Left ventricle myocardium superior (tissue), 1 donor: ENCODE measurements at regions not wholly inside any gene's neighbourhood (a gene's known extent, or its start where the extent isn't known, plus 50 kb on each side); places are given as distances from the start of the nearest gene placed in this dataset.

Source experiments
- ATAC-seq: fragments of 200-7000 bp; cut with Tn5 transposase; one replicate; pipeline ENCODE4 v1.9.1; 2020; ENCODE audit warnings: mild to moderate bottlenecking, moderate library complexity
- DNase-seq: peaks from one replicate; pipeline ENCODE4 v3.0.0-alpha.2; 2020
- intact Hi-C: fragments of 100-400 bp; cut with micrococcal nuclease; formaldehyde crosslinking; loops from one replicate; pipeline ENCODE4 v1.11.0; 2022
- donor health status: DM: no; HTN: yes; CAD: no; lungs with severe emphysema.

GRCh38 chr2:42855221-42855970 lies 63.0 kb upstream of the HAAO start:
- no peak for ATAC-seq
- DNase-seq, result no peak
- intact Hi-C loops, result loop anchor here (10.0 kb wide), 1 partner anchor 369 kb away; the partner anchor contains the start of gene ZFP36L2

GRCh38 chr2:42854207-42854818 lies 61.9 kb upstream of the HAAO start:
- intact Hi-C loops, result loop anchor here (10.0 kb wide), 1 partner anchor 370 kb away; the partner anchor contains the start of gene ZFP36L2
- ATAC-seq (peak; percentile 88), DNase-seq (peak; percentile 77)

GRCh38 chr2:42853549-42854206 lies 61.3 kb upstream of the HAAO start:
- intact Hi-C loops, result loop anchor here (10.0 kb wide), 1 partner anchor 371 kb away; the partner anchor contains the start of gene ZFP36L2
- DNase-seq (no peak), ATAC-seq (no peak)

- DNase-seq (no peak), ATAC-seq (no peak)
- intact Hi-C loops, result loop anchor here (10.0 kb wide), 1 partner anchor 372 kb away; the partner anchor contains the start of gene ZFP36L2
These were observed 60.4 kb upstream of the HAAO start for GRCh38 chr2:42852798-42853197.

DNA sequence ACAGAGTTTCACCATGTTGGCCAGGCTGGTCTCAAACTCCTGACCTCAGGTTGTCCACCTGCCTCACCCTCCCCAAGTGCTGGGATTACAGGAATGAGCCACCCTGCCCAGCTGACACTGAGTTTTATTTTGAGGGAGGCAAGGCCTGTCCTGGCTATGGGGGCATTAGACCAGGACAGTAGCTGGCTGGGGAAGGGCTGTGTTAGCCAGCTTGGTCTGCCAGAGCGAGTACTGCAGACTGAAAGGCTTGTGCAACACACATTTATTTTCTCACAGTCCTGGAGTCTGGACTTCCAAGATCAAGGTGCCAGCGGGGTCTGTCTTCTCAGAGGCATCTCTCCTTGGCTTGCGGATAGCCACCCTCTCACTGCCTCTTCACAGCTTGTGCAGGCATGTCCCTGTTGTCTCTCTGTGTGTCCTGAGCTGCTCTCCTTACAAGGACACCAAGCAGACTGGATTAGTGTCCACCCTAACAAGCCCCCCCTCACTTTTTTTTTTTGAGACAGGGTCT lies 59.4 kb upstream of the HAAO start:
- no peak for ATAC-seq
- intact Hi-C loops, result loop anchor here (10.0 kb wide), 1 partner anchor 373 kb away; the partner anchor contains the start of gene ZFP36L2

DNA sequence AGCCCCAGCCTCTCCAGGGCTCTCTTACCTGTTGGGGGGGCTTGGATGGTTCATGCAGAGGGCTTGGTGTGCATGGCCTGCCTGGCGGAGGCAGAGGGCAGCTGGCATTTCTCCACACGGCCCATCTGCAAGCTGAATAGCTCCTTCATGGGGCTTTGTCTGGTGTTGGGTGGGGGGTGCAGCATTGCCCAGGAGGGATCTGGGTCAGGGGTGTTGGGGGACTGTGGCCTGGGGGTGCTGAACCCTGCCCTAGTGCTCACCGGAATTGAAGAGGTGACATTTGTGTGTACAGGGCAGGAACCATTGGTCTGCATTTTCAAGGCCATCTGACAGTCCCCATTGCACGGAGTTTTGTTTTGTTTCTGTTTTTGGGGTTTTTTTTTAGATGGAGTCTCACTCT lies 58.8 kb upstream of the HAAO start:
- DNase-seq (no peak), ATAC-seq (no peak)
- intact Hi-C loops, result loop anchor here (10.0 kb wide), 1 partner anchor 374 kb away; the partner anchor contains the start of gene ZFP36L2

More for the DNA sequence above, 59.4 kb upstream of the HAAO start:
- DNase-seq, result no peak

DNA sequence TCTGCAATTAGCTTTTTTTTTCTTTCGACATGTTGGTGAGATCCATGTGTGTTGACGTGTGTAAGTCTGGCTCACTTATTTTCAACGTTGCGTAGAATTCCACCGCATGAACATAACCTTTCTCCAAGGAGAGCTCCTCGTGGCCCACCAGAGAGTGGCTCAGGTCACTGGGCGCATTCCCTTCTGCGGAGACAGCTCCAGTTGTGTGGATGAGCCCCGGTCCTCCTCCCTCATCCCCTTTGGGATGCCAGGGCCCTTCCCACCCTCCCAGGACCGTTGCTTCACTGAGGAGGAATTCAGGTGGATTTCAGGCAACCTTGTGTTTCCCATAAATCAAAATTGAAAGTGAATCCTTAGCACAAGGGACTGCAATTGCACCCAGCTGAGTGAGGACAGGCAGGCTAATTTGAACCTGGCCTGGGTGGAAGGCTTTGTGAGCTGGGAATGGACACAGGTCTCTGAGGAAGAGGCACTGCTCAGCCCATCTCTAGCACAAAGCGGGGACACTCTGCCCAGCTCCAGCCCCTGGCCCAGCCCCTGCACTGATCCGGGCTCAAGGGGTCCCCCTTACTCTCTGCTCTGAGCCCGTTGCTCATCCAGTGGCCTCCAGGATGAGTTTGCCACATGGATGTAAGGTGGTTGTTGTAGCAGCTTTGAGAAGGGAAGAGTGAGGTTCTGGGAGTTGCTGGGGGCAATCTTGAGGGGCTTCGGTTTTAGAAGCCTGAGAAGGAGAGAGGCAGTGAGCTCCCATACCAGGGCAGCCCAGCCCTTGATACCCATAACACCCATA lies 57.8 kb upstream of the HAAO start:
- intact Hi-C loops, result loop anchor here (10.0 kb wide), 1 partner anchor 375 kb away; the partner anchor contains the start of gene ZFP36L2
- ATAC-seq (no peak), DNase-seq (no peak)

DNA sequence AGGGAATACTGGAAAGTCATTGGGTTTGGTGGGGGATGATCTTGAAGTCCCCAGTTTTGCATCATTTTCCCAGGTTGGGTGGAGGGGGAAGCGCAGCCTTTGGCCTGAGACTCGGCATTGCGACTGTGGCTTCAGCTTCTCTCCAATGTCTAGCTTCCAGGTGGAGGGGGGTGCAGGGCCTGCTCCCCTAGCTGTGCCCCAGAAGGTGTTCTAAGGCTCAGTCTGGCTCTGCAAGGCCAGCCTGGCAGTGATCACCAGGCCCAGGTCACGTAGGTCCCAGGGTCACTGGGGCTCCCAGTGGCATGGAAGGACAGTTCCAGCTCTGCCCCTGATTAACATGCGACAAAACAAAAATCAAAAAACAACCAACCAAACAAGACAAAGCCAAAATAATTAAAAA lies 56.9 kb upstream of the HAAO start:
- intact Hi-C loops, result no loop called here

DNA sequence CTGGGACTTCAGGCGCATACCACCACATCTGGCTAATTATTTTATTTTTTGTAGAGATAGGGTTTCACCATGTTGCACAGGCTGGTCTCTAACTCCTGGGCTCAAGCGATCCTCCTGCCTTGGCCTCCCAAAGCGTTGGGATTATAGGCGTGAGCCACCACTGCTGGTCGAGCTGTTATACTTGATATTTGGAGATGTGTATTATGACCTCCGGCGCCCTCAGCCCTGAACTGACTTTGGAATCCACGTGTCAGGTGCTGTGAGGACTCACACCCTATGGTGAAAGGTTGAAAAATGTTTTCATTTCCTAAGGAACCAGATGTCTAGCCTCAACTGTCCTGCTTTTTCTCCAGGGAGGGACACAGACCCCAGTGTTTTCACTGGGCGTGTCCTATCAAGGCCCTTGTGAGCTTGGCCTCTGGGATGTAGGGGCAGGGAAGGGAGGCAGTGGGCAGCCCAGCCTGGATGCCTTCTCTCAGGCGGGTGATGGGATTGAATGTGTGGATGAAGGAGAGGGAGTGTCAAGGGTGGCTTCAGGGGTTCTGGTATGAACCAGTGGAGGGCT lies 56.4 kb upstream of the HAAO start:
- ATAC-seq, result no peak
- no peak for DNase-seq
- intact Hi-C loops, result no loop called here

More for the DNA sequence above, 56.9 kb upstream of the HAAO start:
- no peak for DNase-seq
- ATAC-seq, result no peak

DNA sequence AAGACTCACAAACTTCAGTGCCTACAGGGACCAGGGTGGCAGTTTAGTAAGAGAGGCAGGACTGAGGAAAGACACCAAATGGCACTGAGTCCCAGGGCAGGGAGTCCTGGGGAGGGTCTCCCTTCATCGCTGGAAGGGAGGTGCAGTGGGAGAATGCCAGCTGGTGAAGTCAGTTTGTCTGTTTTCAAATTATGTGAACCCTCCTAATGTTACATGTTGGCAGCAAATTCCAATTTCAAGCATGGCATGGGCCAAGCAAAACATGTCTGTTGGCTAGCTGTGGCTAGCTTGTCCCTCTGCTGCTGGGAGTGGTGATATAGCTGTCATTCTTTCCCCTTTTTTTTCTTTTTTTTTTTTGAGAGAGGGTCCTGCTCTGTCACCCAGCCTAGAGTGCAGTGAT lies 55.9 kb upstream of the HAAO start:
- DNase-seq, result no peak
- intact Hi-C loops, result no loop called here
- peak; percentile 18 for ATAC-seq

DNA sequence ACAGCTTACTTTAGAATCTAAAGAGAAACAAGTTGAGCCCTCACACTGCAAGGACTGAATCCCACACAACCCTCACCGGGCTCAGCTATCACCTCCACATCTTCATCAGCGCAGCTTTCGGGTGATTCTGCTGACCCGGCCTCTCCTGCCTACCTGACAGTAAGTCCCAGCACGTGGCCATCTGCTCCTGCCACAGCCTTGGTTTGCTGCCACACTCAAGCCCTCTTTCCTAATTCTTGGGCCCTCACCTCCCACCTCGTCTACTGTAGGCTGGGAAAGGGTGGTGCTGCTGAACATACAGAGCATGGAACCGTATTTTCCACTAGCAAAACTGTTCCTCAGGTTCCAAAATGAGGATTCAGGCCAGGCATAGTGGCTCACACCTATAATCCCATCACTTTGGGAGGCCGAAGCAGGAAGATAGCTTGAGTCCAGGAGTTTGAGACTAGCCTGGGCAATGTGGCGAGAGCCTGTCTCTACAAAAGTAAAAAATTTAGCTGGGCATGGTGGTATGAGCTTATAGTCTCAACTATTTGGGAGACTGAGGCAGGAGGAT lies 55.3 kb upstream of the HAAO start:
- intact Hi-C loops, result no loop called here
- no peak for DNase-seq
- ATAC-seq, result no peak

DNA sequence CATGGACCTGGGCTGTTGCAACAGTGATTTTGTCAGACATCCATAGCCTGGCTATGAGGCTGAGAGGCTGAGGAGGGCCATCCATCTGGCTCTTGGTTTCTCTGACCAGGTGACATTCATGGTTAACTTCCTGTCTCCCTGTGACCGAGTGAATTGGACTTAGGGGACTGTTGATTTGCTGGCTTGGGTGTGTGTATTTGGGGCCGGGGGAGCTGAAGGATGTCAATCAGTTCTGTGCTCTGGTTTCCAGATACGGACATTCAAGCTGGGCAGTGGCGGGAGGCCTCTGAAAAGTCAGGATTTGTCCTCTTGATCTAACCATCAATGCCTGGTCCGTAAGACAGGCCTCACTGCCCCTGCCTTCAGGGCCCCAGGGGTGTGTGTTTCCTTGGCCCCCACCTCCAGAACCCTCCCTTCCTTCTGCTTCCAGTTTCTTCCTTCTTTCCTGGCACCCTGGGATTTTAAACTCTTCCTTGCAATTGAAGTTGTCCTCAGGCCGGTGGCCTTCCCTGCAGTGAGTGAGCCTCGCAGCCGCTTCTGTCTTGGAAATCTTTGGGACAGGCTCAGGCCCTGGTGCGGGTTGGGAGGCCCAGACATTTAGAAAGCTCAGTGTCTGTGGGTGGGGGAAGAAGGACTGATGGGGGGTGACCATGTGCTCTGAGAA lies 54.7 kb upstream of the HAAO start:
- intact Hi-C loops, result no loop called here
- DNase-seq, result no peak

GRCh38 chr2:42846026-42846425 lies 53.6 kb upstream of the HAAO start:
- ATAC-seq (no peak), DNase-seq (no peak)
- intact Hi-C loops, result no loop called here

More for the DNA sequence above, 54.7 kb upstream of the HAAO start:
- no peak for ATAC-seq

DNA sequence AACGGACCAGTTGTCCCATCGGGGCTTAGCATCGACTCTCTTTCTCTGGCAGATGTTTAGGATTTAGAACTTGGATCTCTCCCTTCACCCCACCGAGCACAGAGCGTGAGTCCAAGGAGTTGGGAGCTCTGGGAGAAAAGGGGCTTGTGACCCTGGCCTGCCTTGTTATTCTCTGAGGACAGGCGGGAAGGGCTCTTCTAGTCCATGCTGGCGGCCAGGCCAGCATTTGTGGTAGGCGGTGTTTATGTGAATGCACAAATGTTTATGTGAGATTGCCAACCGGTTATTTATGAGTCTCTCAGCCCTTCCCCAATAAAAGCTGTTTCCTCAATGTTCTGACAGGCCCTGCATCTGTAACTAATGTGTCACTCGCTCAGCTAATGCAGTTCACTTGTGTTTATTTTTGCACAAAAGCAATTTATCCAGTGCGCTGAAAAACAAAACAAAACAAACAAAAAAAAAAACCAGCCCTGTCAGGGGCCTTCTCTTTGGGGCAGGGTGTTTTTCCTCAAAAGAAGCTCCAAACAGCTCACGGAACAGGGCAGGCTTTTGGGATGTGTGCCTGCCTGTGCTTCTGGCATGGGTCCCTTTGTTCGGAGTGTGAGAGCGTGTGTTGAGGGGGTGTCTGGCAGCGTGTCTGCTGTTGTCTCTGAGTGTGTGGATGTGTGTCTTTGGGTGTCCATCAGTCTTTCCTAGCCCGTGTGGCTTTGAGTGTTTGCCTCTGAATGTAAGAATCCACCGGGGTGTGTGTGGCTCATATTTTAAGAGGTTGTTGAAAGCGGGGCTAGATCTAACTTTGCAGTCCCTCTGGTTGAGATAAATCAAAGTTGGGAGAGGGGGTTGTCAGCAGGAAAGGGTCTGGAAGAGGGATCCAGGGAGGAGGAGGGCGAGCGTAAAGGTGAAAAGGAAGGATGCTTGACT lies 52.8 kb upstream of the HAAO start:
- intact Hi-C loops, result no loop called here
- DNase-seq (no peak), ATAC-seq (peak; percentile 64)

DNA sequence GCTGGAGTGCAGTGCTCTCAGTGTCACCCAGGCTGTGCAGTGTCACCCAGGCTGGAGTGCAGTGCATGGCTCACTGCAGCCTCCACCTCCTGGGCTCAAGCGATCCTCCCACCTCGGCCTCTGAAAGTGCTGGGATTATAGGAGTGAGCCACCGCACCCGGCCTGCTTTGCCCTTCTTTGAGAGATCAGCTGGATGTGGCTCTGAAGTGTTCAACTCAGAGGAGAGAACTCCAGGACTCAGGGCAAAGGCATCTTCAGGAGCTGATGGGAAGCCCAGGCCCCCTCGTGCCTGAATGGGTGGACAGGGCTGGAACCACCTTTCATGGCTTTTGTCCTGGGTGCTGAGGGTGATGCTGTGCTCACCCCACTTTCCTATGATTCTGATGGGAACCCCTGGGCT lies 52.0 kb upstream of the HAAO start:
- DNase-seq (no peak), ATAC-seq (no peak)
- intact Hi-C loops, result no loop called here

DNA sequence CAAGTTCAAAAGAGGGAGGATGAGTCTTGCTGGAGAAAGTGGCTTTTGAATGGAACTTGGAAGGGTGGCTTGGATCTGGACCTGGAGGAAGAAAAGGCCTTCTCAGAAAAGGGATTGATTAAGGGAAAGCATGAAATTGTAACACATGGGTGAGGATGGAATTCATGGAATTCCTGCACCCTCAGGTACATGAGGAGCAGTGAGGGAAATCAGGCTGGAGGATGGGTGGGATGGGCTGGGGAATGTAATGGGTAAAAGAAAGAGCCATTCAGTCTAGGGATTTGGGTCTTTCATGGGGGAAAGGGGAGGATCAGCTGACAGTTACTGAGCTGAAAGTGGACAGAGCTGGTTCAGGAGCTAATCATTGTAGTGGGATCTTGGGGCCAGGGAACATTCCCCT lies 51.2 kb upstream of the HAAO start:
- no peak for ATAC-seq
- DNase-seq, result no peak
- intact Hi-C loops, result no loop called here

DNA sequence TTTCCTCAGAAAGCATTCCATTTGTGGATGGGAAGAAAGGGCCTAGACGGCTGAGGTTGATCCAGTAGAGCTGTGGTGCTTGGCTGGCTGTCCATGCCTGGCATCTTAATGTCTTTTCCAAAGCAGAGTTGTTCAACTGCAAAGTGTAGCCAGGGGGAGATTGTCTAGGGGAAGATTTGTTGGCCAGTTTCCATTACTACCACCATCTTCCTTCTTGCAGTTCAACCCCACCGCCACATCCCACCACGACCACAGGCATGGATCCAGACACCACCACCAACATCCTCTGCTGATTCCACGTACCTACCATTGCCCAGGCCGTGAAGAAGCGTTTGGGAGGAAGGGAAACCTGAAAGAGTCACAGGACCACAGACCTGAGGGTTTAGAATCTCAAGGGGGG lies 50.7 kb upstream of the HAAO start:
- DNase-seq (no peak), ATAC-seq (no peak)
- intact Hi-C loops, result no loop called here
